ES-I3 (cell line): ENCODE measurements at regions not wholly inside any gene's neighbourhood (a gene's known extent, or its start where the extent isn't known, plus 50 kb on each side); places are given as distances from the start of the nearest gene placed in this dataset.

Experiments used
- H3K36me3 ChIP-seq: 2 replicates; pipeline ENCODE4 v1.6.1; 2013; ENCODE audit warnings: mild to moderate bottlenecking, low read length, control low read depth, moderate library complexity; ENCODE audit not compliant: insufficient read depth
- H3K4me1 ChIP-seq: 2 replicates; pipeline ENCODE4 v1.6.1; 2013; ENCODE audit warnings: mild to moderate bottlenecking, control low read depth, low read length; ENCODE audit not compliant: insufficient read depth
- H3K9ac ChIP-seq: 2 replicates; pipeline ENCODE4 v1.6.1; 2013; ENCODE audit warnings: low read depth, mild to moderate bottlenecking, low read length, moderate library complexity
- H3K9me3 ChIP-seq: 2 replicates; pipeline ENCODE4 v1.6.1; 2013; ENCODE audit warnings: mild to moderate bottlenecking, low read length, moderate library complexity; ENCODE audit not compliant: control insufficient read depth, insufficient read depth

GRCh38 chr12:108076556-108076955 lies 52.5 kb upstream of the WSCD2 start:
- H3K36me3 ChIP-seq: no peaks in the 10 kb centered on the region
- peaks cover 8% of the 10 kb centered on the region for H3K4me1 ChIP-seq
- no peak overlapping the region for H3K9ac ChIP-seq
- H3K9me3 ChIP-seq: no peaks in the 10 kb centered on the region

- Histone ChIP-seq H3K4me1 (peaks cover 8% of the 10 kb centered on the region), H3K36me3 (no peaks in the 10 kb centered on the region), H3K9ac (no peak overlapping the region), H3K9me3 (no peaks in the 10 kb centered on the region)
Measured at GRCh38 chr12:108078428-108078827, 50.7 kb upstream of the WSCD2 start.
